ENCODE measurements at regions not wholly inside any gene's neighbourhood (a gene's known extent, or its start where the extent isn't known, plus 50 kb on each side); places are given as distances from the start of the nearest gene placed in this dataset.

DNA sequence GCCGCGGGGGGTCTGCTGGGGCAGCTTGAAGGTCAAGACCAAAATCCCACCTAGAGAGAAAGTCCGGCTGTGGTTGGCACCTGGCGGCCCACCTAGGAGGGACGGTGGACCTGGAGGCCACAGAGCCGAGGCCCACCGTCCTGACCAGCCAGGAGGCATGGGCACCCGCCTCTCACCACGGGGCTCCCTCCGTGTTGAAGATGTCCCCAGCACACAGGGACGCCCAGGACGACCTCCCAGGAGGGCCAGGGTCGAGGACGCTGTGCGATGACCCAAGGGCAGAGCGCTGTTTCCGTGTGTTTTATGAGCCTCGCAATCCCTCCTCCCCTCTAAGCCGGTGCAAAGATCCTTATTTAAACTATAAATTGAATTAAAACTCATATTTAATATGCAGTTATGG lies 131.2 kb downstream of the C16orf95 start:
- TF ChIP-seq TAF1 (IDR thresholded peaks at IDR 0.05; ENCODE audit: borderline replicate concordance, low read depth, low read length) (no peak), POLR2A (IDR thresholded peaks at IDR 0.05; ENCODE audit: low read depth, low read length) (no peak), POLR2AphosphoS5 (IDR thresholded peaks at IDR 0.05; ENCODE audit: low read depth, low read length) (no peak)

All from GM12892 (cell line).